ENCODE measurements at regions not wholly inside any gene's neighbourhood (a gene's known extent, or its start where the extent isn't known, plus 50 kb on each side); places are given as distances from the start of the nearest gene placed in this dataset.
A peak's percentile ranks its signal among the peaks of the same experiment; 100 is the strongest.

DNA sequence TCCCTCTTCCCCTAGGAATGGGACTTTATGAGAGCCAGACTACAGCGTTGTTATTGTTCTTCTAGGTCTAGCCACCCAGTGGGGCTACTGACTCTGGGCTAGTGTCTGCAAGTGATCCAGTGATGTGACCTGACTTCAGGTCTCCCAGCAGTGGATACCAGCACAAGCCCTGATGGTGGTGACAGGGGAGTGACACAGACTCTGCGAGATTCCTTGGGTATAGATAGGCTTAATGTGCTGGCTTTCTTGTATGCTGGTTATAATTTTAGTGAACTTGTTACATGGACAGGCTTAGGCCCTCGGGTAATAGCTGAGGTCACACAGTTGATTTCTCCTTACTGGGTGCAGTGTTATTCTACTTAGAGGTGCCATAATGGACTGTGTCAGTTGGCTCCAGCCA lies 106.9 kb downstream of the TBC1D30 start:
- DNase-seq (ENCODE audit: low spot score in 2 of 2) (no peak), FAIRE-seq (no peak)

GRCh38 chr12:64931981-64932380 lies 107.5 kb downstream of the TBC1D30 start:
- FAIRE-seq (no peak), DNase-seq (ENCODE audit: low spot score in 2 of 2) (no peak)

GRCh38 chr12:64933791-64934190 lies 109.3 kb downstream of the TBC1D30 start:
- DNase-seq (ENCODE audit: low spot score in 2 of 2) (no peak), FAIRE-seq (no peak)

DNA sequence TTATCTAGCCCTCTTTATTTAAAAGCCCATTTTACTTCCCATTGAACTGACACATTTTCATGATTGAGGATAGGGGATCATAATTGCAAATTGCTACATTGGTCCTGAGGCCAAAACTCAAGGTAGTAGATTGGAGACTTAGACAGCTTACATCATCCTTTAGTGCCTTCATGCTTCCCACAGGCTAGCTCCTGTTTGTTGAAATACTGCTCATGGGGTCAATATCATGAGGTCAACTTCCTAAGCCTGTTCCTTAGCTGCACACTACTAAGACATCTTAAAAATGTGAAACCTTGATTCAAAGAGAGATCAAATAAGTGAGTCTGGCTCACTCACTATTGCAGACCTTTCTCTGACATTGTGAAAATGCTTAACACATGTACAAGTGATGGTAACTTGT lies 113.0 kb downstream of the TBC1D30 start:
- DNase-seq (ENCODE audit: low spot score in 2 of 2) (no peak), FAIRE-seq (no peak)

DNA sequence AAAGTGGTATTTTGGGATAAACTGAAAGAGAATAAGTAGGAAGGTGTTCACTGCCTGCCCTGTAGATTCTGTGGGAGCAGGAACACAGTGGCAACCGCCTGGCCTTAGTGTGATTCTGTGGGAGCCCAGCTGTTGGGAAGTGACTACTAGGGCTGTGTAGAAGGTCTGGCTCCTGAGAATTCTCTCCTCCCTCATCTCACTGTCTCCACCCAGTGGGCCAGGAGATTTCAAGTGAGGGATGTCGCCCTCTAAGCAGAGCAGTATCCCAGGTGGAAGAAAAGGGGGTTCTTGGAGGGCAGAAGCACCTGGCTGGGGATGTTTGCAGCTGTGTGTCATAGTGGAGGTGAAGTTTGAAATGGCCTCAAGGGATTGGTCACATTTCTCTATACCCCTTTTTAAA lies 113.7 kb downstream of the TBC1D30 start:
- FAIRE-seq (no peak), DNase-seq (ENCODE audit: low spot score in 2 of 2) (no peak)

DNA sequence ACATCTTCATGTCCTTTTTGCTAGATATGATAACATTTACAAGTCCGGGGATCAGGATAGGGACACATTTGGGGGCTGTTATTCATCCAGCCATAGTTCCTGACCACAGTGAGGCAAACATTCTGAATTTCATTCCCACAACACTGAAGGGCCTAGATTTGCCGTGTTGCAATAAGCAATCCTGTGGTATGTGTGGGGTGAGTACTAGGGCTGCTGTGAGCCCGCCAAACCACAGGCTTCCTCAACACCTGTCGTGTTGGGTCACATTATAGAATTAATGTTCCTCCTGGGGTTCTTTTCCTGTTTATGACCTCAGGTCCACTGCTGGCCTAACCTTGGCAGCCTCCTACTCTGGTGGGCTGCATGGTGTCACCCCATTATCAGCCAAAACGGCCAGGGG lies 119.2 kb downstream of the TBC1D30 start:
- no peak for DNase-seq (ENCODE audit: low spot score in 2 of 2)
- no peak for FAIRE-seq

DNA sequence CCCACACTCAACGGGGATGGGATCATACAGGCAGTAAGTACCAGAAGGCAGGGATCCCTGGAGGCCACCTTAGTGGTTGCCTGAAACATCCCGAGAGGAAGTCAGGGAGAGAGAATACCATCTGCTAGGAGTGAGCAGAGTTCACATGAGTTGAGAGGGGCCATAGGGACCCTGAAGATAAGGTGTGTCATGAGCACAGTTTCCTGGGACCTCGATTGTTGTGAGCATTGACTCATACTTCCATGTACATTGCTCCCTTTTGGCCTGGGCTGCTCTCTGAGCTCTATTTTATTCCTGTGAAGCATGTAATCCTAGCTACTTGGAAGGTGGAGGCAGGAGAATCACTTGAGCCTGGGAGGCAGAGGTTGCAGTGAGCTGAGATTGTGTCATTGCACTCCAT lies 120.5 kb downstream of the TBC1D30 start:
- no peak for DNase-seq (ENCODE audit: low spot score in 2 of 2)
- FAIRE-seq = no peak

GRCh38 chr12:64946132-64946829 lies 121.8 kb downstream of the TBC1D30 start:
- FAIRE-seq (peak; percentile 76), DNase-seq (ENCODE audit: low spot score in 2 of 2) (peak; percentile 51 to 60)

GRCh38 chr12:64950711-64951298 lies 126.4 kb downstream of the TBC1D30 start:
- DNase-seq (ENCODE audit: low spot score in 2 of 2) = no peak
- no peak for FAIRE-seq

- no peak for DNase-seq (ENCODE audit: low spot score in 2 of 2)
- no peak for FAIRE-seq
Measured at GRCh38 chr12:64951944-64952343, 127.5 kb downstream of the TBC1D30 start.

DNA sequence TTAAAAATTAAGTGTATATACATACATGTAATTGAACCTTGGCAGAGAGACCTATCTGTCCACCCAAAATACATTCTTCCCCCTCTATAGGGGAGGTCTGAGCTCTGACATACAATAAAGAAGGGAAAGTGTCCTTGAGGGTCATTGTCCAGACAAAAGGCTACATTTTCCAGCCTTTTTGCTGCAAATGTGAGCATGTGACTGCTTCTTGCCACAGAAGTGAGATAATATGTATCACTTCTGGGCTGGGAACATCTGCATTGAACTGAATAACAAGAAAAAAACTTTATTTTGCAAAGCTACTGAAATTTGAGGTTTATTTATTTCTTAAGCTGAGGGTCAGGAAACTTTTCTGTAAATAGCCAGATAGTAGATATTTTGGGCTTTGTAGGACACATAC lies 131.3 kb downstream of the TBC1D30 start:
- no peak for FAIRE-seq
- DNase-seq (ENCODE audit: low spot score in 2 of 2) = no peak

- no peak for DNase-seq (ENCODE audit: low spot score in 2 of 2)
- no peak for FAIRE-seq
Measured at GRCh38 chr12:64965920-64966319, 141.5 kb downstream of the TBC1D30 start.

DNA sequence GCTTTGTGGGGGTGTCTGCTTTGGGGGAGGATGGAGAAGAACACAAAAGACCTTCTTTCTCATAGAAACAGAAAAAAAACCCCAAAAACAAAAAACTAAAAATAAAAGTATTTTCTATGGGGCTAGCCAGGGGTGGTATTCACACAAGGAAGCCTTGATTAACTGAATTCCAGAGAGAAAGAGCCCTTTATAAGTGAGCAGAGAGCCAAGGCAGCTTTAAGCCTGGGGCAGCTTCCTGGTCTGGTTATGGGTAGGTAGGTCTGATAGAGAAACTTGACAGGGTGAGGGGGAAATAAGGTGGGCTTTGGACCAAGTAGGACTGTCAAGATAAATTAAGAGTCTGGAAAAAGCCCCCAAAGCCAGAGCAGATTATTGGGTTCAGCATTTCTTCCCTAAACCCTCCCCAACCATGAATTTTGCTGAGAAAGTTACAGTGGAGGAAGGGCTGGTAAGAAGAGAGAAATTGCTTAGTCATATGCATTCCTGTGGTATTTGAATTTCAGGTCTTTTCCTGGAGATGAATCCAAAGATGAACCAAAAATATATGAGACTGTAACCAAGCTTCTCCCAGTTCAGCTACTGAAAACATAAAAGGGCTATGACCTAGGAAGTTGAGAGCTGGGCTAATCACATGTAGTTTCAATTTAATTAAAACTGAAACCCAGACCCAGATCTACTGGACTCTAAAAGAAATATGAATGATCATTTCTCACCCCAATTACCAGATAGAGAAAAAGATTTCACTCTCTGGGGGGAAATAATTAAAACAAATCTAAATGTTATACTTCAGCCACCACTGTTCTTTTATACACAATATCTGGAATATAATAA lies 144.8 kb downstream of the TBC1D30 start:
- DNase-seq (ENCODE audit: low spot score in 2 of 2) = no peak
- no peak for FAIRE-seq

DNA sequence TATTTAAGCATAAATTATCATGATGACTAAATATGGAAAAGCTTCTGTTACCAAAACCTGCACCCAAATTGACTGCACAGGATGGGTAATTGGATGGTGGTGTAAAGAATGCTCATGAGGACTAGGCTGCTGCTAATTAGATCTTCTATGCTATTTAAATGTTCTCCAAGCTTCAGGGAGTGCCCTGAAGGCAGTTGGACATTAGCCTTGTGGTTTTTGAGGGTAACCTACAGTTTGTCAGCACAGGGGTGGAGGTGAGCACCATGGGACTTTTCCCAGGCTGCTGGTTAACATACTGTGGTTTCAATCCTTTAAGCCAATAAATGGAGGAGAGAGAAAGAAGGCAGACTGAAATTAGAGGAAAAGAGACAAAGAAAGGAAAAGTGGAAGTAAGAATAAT lies 145.0 kb downstream of the WIF1 start:
- DNase-seq (ENCODE audit: low spot score in 2 of 2) (no peak), FAIRE-seq (no peak)

DNA sequence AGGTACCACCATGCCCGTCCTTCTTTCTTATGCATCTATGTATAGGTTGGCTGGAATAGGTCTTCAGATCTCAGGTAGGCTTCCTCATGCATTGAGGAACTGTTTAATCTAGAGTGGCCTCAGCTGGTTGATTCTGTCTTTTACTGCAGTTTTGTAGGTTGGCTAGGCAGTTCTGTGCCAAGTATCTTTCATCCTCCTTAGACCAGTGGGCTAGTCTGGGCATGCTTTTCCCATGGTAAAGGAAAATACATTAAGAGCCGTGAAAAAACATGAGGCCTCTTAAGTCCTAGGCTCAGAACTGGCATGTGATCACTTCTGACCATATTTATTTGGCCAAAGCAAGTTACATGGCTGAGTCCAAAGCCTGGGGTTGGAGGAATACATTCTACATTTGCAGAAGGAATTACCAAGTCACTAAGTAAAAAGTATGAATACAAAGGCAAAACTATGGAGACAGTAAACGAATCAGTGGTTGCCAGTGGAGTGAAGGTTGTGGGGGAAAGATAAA lies 137.3 kb downstream of the WIF1 start:
- no peak for FAIRE-seq

GRCh38 chr12:64991121-64991611 lies 129.9 kb downstream of the WIF1 start:
- DNase-seq (ENCODE audit: low spot score in 2 of 2) (no peak), FAIRE-seq (no peak)

More for the DNA sequence above, 137.3 kb downstream of the WIF1 start:
- no peak for DNase-seq (ENCODE audit: low spot score in 2 of 2)

DNA sequence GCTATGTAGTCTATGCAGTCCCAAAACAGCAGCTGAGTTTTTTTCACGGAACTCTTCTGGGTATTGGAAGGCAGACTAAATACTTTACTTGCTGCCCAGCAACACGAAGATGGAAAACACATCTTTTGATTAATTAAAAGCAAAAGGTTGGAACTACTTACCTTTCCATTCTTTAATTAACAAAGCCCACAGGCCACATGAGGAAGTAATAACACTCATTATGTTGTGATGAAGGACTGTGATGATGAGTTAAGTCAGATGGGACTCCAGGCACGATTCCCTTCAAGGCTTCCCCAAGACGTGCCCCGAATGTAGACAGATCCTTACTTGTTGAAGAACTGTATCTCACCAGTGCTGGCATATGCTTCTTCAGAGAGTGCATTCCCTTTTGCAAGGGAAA lies 129.0 kb downstream of the WIF1 start:
- FAIRE-seq (no peak), DNase-seq (ENCODE audit: low spot score in 2 of 2) (no peak)

GRCh38 chr12:64992641-64993040 lies 128.5 kb downstream of the WIF1 start:
- FAIRE-seq (no peak), DNase-seq (ENCODE audit: low spot score in 2 of 2) (no peak)

DNA sequence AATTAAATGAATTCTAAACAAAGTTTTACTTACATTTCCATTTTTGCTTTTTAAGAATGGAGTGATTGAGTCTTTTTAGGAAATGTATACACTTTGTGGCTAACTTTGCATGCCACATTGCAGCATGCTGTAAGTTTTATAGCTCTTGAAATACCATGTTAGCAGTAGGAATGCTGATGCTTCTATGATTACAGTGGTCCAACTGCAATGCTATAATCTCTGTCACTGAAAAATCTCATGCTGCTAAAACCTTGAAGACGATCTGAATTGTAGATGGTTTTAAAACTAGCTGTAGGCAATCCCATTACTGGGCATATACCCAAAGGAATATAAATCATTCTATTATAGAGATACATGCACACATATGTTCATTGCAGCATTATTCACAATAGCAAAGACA lies 127.6 kb downstream of the WIF1 start:
- no peak for FAIRE-seq

DNA sequence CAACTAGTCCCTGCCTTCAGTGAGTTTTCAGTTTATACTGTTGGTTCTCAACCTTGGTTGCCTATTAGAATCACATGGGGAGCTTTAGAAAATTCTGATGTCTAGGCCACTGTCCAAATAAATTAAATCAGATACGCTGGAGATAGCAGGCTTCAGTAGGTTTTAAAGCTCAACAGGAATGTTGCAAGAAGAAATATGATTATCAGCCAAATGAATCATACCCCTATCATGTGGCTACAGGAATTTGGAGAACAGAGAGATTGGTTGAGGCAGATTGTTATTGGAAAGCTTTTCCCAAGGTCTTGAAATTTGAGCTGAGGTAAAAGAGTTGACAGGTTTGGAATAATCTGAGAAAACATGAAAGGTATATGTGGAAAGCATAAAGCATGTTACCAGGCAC lies 125.3 kb downstream of the WIF1 start:
- no peak for FAIRE-seq
- no peak for DNase-seq (ENCODE audit: low spot score in 2 of 2)

More for the DNA sequence above, 127.6 kb downstream of the WIF1 start:
- no peak for DNase-seq (ENCODE audit: low spot score in 2 of 2)

DNA sequence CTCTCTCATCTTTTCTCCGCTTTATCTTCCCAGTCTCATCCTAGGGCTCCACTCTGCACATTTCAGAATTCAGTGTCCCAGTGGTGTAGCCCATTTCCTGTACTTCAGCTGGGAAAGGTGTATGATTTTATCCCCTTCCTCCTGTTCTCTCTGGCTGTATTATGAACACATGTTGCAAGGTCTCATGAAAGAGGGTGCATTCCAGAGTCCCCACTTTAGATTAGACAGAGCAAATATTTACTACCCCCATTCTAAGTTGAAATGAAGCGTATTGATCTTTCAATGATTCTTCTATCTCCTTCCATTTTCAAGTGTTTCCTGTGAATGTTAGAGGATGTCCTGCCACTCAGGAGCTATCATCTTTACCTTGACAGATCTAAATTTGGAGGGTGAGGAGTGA lies 123.2 kb downstream of the WIF1 start:
- no peak for DNase-seq (ENCODE audit: low spot score in 2 of 2)
- no peak for FAIRE-seq

Data from frontal cortex (tissue), 3 donors.